ENCODE measurements at regions not wholly inside any gene's neighbourhood (a gene's known extent, or its start where the extent isn't known, plus 50 kb on each side); places are given as distances from the start of the nearest gene placed in this dataset.
"Not testable (repeated sequence)": the region's sequence is repeated elsewhere in the genome, so short reads cannot be mapped to it uniquely, and the experiment has no call there.

GRCh38 chr14:30363219-30363880 is 195.6 kb upstream of the G2E3 start:
- not testable (repeated sequence) for DNase-seq (ENCODE audit: low read depth in 2 of 2)

- DNase-seq (ENCODE audit: low read depth in 2 of 2), result no peak
These were observed 189.3 kb upstream of the G2E3 start for GRCh38 chr14:30369502-30370180.

DNA sequence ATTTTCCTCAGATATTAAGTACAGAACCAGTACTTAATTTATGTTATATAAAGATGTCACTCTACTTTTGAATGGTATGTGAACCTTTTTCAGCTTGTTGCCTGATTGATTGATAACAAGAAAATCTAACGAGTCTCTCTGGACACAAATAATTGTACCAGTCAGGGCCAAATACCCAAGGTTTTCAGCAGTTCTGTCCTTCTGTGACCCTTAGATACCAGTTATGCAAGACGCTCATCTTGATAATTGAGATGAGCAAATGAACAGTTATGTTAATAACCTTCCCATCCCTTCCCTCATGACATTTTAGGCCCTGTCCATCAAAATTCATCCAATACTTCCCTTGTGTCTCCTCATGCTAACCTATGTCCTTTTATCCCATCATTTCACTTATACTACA is 185.9 kb upstream of the G2E3 start:
- no peak for DNase-seq (ENCODE audit: low read depth in 2 of 2)

DNA sequence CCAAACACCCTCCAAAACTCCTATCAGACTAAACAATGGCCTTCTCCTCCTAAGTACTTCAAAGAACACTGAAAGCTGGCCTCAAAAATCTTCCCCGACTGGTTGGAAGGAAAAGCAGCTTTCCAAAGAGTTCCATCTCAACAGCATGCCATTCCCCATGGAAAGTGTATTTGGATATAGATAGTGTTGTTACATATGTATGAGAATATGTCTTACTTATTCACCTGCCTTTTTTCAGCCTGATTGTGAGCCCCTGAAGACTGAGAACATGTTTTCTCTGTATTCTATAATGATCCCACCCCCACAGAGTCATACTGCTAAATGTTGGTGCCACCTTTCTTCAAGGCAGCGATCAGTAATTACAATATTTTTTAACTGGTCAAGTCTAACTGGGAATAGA is 185.4 kb upstream of the G2E3 start:
- DNase-seq (ENCODE audit: low read depth in 2 of 2), result no peak

DNA sequence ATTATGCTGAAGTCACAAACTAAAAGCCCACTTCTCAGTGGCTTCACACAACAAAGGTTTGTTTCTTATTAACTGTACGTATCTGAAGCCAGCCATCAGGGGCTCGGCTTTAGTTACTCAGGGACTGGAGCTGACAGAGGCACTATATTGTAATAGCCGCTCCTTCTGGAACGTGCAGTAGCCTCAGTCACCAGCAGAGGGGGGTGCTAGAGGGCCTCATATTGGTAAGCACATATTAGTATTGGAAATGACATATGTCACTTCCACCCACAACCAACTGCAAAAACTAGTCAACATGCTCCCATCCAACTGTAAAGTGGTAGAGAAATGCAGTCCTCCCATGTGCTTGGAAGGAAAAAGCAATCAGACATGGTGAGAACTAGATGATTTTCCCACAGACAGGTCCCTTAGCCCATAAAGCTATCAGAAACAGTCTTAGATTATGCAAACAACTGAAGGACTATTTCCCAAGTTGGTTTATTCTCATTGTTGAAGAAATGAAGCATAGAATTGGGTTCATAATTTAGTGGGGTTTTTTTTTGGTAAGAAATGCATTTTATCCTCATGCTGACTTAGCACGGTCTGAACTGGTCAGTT is 183.6 kb upstream of the G2E3 start:
- peak; percentile 33 to 64 for DNase-seq (ENCODE audit: low read depth in 2 of 2)

DNA sequence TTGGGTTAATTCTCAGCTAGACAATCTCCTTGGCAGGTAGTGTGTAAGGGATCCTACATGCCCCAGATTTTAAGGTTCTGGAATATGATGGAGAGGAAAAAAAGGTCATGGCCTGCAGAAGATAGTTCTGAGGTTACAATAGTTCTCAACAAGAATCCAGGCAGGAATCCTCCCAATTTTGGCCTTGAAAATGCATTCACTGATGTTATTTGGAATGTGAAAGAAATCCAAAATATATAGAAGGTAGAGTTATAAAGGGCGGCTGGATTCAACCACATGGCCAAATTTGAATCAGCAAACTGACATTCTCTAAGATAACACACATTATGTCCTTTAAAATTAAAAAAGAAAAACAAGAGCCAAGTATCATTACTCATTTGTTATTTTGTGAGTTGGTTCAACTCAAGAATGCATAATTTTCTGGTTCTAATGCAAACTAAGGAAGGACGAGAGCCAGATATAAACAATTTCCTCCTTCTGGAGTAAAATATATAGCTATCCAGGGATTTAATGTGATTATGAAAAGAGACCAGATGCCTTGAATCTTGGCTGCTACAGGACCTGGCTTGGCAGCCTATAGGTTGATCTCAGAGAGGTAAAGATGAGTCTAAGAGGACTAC is 177.0 kb upstream of the G2E3 start:
- DNase-seq (ENCODE audit: low read depth in 2 of 2), result no peak

- DNase-seq (ENCODE audit: low read depth in 2 of 2), result no peak
These were observed 173.0 kb upstream of the G2E3 start for GRCh38 chr14:30385925-30386324.

GRCh38 chr14:30387871-30388270 is 171.1 kb upstream of the G2E3 start:
- DNase-seq (ENCODE audit: low read depth in 2 of 2), result no peak

DNA sequence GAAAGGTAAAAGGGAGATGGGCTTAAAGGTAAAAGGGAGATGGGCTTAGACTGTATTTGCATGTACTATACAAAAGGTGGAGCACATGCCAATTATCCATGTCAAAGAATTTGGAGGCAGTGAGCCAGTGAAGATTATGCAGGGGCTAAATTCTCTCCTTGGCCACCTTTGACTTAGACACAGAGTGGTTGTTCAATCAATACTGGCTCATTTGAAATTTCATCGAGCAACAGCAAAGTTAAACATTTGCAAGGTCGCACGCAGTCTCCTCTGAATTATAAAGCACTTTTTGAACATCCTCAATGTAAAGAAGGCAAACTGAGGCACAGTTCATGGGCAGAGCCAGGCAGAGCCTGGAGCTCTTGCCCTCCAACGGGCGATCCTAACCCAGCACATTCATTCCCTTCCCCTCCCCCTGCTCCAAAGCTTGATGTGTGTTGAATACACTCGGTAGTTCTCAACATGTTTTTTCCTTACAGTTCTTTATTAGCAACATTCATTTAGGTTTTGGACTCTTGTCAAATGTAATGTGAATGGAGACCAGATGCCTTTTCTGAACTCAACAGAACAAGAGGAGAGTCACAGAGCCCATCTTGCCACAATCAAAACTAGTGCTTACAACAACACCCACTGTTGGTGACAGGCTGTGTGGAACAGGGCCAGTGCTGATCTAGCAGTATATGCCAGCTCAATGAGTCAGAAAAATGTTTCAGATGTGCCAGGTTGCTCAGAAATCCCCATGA is 169.7 kb upstream of the G2E3 start:
- DNase-seq (ENCODE audit: low read depth in 2 of 2), result no peak

DNA sequence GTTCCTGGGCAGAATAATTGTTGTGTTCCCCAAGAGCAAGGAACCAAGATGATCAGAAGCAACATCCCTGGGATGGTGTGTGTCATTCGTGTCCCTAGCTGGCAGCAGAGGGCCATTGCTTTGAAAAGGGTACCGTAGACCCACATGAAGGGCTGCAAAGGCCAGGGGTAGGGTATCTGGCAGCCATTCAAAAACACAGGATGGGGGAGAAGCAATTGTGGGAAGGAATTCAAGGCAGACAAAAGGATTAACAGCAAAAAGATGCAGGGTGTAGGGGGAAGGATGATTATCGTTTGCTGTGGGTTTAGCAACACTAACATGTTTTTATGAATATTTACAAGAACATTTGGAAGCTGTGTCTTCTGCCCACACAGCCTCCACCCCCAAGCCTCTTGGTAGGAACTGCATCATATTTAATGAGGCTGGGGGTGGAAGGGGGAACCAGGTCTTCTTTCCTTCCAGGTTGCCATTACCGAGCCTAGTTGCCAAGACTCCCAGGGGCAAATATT is 169.0 kb upstream of the G2E3 start:
- no peak for DNase-seq (ENCODE audit: low read depth in 2 of 2)

- DNase-seq (ENCODE audit: low read depth in 2 of 2), result no peak
These were observed 163.9 kb upstream of the G2E3 start for GRCh38 chr14:30395065-30395464.

DNA sequence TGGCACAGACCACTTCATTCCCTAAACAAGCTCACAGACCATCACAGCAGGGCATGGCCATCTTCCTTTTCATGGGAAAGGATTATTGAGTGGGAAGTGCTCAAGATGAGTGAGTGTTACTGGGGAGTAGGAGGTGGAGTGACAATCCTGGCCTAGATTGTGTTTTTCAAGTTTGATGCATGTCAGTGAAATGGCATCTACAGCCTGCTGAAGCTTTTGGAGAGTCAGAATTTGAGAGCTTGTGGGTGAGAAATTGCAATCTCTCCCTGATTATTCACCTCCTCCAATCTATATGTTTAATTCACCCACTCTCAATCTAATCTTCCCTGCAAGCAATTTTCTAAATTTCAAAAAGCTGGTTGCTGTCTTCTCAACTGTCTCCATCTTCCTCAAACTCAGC is 156.1 kb upstream of the G2E3 start:
- DNase-seq (ENCODE audit: low read depth in 2 of 2), result no peak

GRCh38 chr14:30403791-30404190 is 155.2 kb upstream of the G2E3 start:
- no peak for DNase-seq (ENCODE audit: low read depth in 2 of 2)

- not testable (repeated sequence) for DNase-seq (ENCODE audit: low read depth in 2 of 2)
These were observed 149.4 kb upstream of the G2E3 start for GRCh38 chr14:30409508-30410015.

- no peak for DNase-seq (ENCODE audit: low read depth in 2 of 2)
These were observed 148.0 kb upstream of the G2E3 start for GRCh38 chr14:30410986-30411385.

DNA sequence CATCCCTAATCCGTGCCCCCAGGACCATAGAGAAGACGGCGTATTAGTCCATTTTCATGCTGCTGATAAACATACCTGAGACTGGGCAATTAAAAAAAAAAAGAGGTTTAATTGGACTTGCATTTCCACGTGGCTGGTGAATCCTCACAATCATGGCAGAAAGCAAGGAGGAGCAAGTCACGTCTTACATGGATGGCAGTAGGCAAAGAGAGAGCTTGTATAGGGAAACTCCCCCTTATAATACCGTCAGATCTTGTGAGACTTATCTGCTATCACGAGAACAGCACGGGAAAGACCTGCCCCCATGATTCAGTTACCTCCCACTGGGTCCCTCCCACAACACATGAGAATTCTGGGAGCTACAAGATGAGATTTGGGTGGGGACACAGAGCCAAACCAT is 145.8 kb upstream of the G2E3 start:
- not testable (repeated sequence) for DNase-seq (ENCODE audit: low read depth in 2 of 2)

- no peak for DNase-seq (ENCODE audit: low read depth in 2 of 2)
These were observed 141.8 kb upstream of the G2E3 start for GRCh38 chr14:30417121-30417520.

GRCh38 chr14:30417999-30418398 is 141.0 kb upstream of the G2E3 start:
- DNase-seq (ENCODE audit: low read depth in 2 of 2), result no peak

- no peak for DNase-seq (ENCODE audit: low read depth in 2 of 2)
These were observed 139.9 kb upstream of the G2E3 start for GRCh38 chr14:30419037-30419436.

GRCh38 chr14:30420515-30420914 is 138.4 kb upstream of the G2E3 start:
- DNase-seq (ENCODE audit: low read depth in 2 of 2), result no peak

DNA sequence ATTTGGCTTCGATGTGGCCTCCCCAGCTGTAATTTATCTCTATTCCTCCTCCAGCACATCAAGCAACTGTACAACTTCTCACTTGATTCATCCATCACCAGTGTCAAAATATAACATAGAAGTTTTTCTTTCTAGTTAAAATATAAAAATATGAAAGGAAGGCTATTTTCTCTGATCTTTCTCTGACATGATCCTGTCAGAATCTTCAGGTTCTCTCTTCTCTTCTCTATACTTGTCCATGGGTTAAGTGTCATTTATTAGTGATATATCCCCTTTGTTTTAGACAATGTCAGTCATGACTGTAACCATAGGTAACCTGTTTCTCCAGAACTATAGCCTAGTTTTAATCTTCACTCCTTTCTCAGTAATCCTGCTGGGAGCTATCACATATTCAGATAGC is 132.5 kb upstream of the G2E3 start:
- DNase-seq (ENCODE audit: low read depth in 2 of 2), result no peak

- no peak for DNase-seq (ENCODE audit: low read depth in 2 of 2)
These were observed 131.6 kb upstream of the G2E3 start for GRCh38 chr14:30427401-30427800.

Data from stimulated activated CD4-positive, alpha-beta T cell treated with anti-CD3 and anti-CD28 coated beads, Interleukin-12 subunit alpha, Interleukin-12 subunit beta, amount 100 ng/mL, for 24 hours (primary cell).